ENCODE measurements at regions not wholly inside any gene's neighbourhood (a gene's known extent, or its start where the extent isn't known, plus 50 kb on each side); places are given as distances from the start of the nearest gene placed in this dataset.

DNA sequence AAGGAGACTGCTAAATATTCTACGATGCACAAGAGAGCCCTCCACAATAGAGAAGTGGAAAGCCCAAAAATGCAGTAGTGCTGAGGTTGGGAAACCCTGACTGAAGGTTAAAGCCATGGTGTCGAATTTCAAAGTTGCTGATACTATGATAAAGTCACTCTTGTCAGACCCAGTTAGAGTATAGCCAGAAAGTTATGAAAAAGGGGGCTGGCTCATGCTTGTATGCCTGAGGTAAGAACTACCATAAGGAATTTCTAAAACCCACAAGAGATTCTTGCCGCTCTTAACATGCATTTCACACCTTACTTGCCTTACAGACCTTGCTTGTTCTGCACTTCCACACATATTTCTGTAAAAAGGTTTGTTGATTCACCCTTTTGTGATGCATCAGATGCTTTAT lies 184.6 kb downstream of the SLC6A15 start:
- Histone ChIP-seq H3K27me3 (ENCODE audit: control insufficient read depth, insufficient read depth, low read length) (no peaks in the 10 kb centered on the region), H3K36me3 (ENCODE audit: control insufficient read depth, insufficient read depth, low read length) (no peaks in the 10 kb centered on the region), H3K27ac (ENCODE audit: low read length) (no peak overlapping the region), H3K4me1 (ENCODE audit: control insufficient read depth, insufficient read depth, low read length) (no peaks in the 10 kb centered on the region), H3K4me3 (ENCODE audit: low read length) (no peak overlapping the region), H3K9me3 (ENCODE audit: control insufficient read depth, insufficient read depth, low read length) (no peaks in the 10 kb centered on the region)
- no peak for DNase-seq
- no peaks in the 10 kb centered on the region for H3K4me1 Mint-ChIP-seq
- 31% methylated on average over 3 of the region's 3 CpGs for WGBS (ENCODE audit: insufficient coverage)
- peaks cover 5 to 11% of the 10 kb centered on the region in 2 donors for H3K9me3 Mint-ChIP-seq
- TF ChIP-seq, protein P1, sequence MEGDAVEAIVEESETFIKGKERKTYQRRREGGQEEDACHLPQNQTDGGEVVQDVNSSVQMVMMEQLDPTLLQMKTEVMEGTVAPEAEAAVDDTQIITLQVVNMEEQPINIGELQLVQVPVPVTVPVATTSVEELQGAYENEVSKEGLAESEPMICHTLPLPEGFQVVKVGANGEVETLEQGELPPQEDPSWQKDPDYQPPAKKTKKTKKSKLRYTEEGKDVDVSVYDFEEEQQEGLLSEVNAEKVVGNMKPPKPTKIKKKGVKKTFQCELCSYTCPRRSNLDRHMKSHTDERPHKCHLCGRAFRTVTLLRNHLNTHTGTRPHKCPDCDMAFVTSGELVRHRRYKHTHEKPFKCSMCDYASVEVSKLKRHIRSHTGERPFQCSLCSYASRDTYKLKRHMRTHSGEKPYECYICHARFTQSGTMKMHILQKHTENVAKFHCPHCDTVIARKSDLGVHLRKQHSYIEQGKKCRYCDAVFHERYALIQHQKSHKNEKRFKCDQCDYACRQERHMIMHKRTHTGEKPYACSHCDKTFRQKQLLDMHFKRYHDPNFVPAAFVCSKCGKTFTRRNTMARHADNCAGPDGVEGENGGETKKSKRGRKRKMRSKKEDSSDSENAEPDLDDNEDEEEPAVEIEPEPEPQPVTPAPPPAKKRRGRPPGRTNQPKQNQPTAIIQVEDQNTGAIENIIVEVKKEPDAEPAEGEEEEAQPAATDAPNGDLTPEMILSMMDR (IDR thresholded peaks at IDR 0.05), result no peak
- H3K4me3 Mint-ChIP-seq, result no peak overlapping the region
- no peak for ATAC-seq
- no peaks in the 10 kb centered on the region for H3K36me3 Mint-ChIP-seq
- H3K27ac Mint-ChIP-seq, result no peak overlapping the region
- intact Hi-C loops (cut with micrococcal nuclease), result no loop called here
- H3K27me3 Mint-ChIP-seq (ENCODE audit: low read depth in 2 of 2), result no peaks in the 10 kb centered on the region

DNA sequence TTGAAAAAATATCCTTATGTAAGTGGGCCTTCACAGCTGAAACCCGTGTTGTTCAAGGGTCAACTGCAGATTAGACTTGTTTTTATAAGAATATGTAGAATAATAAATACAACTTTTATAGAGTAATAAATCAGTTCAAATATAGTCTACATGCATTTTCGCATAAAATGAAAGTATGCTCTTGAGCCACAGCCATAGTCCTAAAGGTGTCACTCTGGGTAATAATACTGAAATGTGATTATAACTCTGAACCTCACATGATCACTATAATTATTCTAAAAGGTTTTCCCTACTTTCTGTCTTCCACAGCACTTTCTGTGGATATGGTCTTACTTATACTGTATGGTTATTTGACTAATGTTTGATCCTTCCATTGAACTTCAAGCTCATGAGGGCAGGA lies 185.8 kb downstream of the SLC6A15 start:
- Histone ChIP-seq H3K4me3 (ENCODE audit: low read length) (no peak overlapping the region), H3K36me3 (ENCODE audit: control insufficient read depth, insufficient read depth, low read length) (no peaks in the 10 kb centered on the region), H3K27me3 (ENCODE audit: control insufficient read depth, insufficient read depth, low read length) (no peaks in the 10 kb centered on the region), H3K4me1 (ENCODE audit: control insufficient read depth, insufficient read depth, low read length) (no peaks in the 10 kb centered on the region), H3K9me3 (ENCODE audit: control insufficient read depth, insufficient read depth, low read length) (no peaks in the 10 kb centered on the region), H3K27ac (ENCODE audit: low read length) (no peak overlapping the region)
- no peak for DNase-seq
- Mint-ChIP-seq H3K36me3 (no peaks in the 10 kb centered on the region), H3K4me1 (no peaks in the 10 kb centered on the region), H3K27ac (no peak overlapping the region), H3K9me3 (peaks cover 8 to 11% of the 10 kb centered on the region in 2 donors), H3K4me3 (no peak overlapping the region), H3K27me3 (ENCODE audit: low read depth in 2 of 2) (no peaks in the 10 kb centered on the region)
- TF ChIP-seq, protein P1 (IDR thresholded peaks at IDR 0.05), result no peak
- no CpG with 5 or more reads among the region's 2 CpGs for whole genome bisulfite sequencing (ENCODE audit: insufficient coverage)
- intact Hi-C loops (cut with micrococcal nuclease), result no loop called here
- no peak for ATAC-seq

DNA sequence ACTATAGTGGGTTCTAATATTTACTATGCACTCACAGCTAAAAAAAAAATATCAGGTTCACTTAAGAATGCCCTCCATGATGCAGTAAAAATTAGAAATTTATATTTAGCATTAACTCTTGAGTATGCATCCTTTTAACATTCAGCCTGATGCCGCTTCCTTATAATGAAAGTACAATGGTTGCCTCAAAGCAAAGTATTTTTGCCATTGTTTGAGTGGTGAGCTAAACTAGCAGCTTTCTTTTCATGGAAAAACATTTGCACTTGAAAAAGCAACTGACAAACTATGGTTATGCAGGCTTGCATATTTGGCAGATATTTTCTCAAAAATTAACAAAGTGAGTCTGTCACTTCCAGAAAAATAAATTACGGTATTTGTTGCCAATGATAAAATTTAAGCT lies 188.6 kb downstream of the SLC6A15 start:
- Mint-ChIP-seq H3K27ac (no peak overlapping the region), H3K9me3 (peaks cover 8 to 11% of the 10 kb centered on the region in 2 donors), H3K36me3 (no peaks in the 10 kb centered on the region), H3K27me3 (ENCODE audit: low read depth in 2 of 2) (no peaks in the 10 kb centered on the region), H3K4me3 (no peak overlapping the region), H3K4me1 (no peaks in the 10 kb centered on the region)
- WGBS (ENCODE audit: insufficient coverage), result 82% methylated on average over 1 of the region's 2 CpGs
- ATAC-seq (no peak), DNase-seq (no peak)
- no peaks in the 10 kb centered on the region for H3K36me3 ChIP-seq (ENCODE audit: control insufficient read depth, insufficient read depth, low read length)
- TF ChIP-seq, protein P1 (IDR thresholded peaks at IDR 0.05), result no peak
- intact Hi-C loops (cut with micrococcal nuclease), result no loop called here
- H3K27ac ChIP-seq (ENCODE audit: low read length), result no peak overlapping the region
- no peaks in the 10 kb centered on the region for H3K27me3 ChIP-seq (ENCODE audit: control insufficient read depth, insufficient read depth, low read length)
- no peak overlapping the region for H3K4me3 ChIP-seq (ENCODE audit: low read length)
- no peaks in the 10 kb centered on the region for H3K4me1 ChIP-seq (ENCODE audit: control insufficient read depth, insufficient read depth, low read length)
- no peaks in the 10 kb centered on the region for H3K9me3 ChIP-seq (ENCODE audit: control insufficient read depth, insufficient read depth, low read length)

DNA sequence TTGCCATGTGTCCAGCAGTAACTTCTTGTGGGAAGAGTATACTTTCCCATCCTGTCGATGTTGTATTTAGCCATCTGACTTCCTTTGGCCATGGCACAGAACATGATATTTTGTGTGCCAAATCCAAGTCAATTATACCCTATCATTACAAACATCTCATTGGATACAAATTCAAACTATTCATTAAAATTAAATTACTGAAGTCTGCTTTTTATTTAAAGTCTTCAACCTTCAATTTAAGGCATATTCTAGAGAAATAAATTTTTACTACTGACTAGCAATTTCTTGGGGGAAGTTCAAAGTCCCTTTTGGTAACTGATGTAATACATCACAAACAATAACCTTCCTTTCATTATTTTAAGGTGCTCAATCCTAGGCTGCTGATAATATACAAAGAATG lies 192.6 kb downstream of the SLC6A15 start:
- no peak for ATAC-seq
- DNase-seq, result no peak
- H3K4me3 ChIP-seq (ENCODE audit: low read length), result no peak overlapping the region
- no peak overlapping the region for H3K4me3 Mint-ChIP-seq
- H3K36me3 Mint-ChIP-seq, result no peaks in the 10 kb centered on the region
- TF ChIP-seq, protein P1 (IDR thresholded peaks at IDR 0.05), result no peak
- intact Hi-C loops (cut with micrococcal nuclease), result no loop called here
- no peaks in the 10 kb centered on the region for H3K36me3 ChIP-seq (ENCODE audit: control insufficient read depth, insufficient read depth, low read length)
- H3K27me3 Mint-ChIP-seq (ENCODE audit: low read depth in 2 of 2), result no peaks in the 10 kb centered on the region
- no peaks in the 10 kb centered on the region for H3K4me1 ChIP-seq (ENCODE audit: control insufficient read depth, insufficient read depth, low read length)
- H3K9me3 Mint-ChIP-seq, result peaks cover 0 to 9% of the 10 kb centered on the region in 2 donors
- no peaks in the 10 kb centered on the region for H3K9me3 ChIP-seq (ENCODE audit: control insufficient read depth, insufficient read depth, low read length)
- H3K27me3 ChIP-seq (ENCODE audit: control insufficient read depth, insufficient read depth, low read length), result no peaks in the 10 kb centered on the region
- H3K27ac ChIP-seq (ENCODE audit: low read length), result no peak overlapping the region
- H3K4me1 Mint-ChIP-seq, result no peaks in the 10 kb centered on the region
- no peak overlapping the region for H3K27ac Mint-ChIP-seq
- WGBS (ENCODE audit: insufficient coverage), result 100% methylated on average over 1 of the region's 1 CpG

Measured in natural killer cell (primary cell).